Tibial nerve (tissue), 4 donors: ENCODE measurements at regions not wholly inside any gene's neighbourhood (a gene's known extent, or its start where the extent isn't known, plus 50 kb on each side); places are given as distances from the start of the nearest gene placed in this dataset.

ENCODE experiments used
- DNase-seq, 2 donors: peaks; one replicate each; pipeline ENCODE4 v3.0.0-alpha.2; 2019; ENCODE audit warnings: low spot score in 2 of 2
- H3K27ac ChIP-seq, 4 donors: fragments of 200-600 bp; sonication (generic) in 3 of 4; one replicate each; pipeline ENCODE4 v1.5.1; 2017 to 2019; ENCODE audit warnings: mild to moderate bottlenecking in 1 of 4
- H3K27me3 ChIP-seq, 2 donors: fragments of 200-600 bp; sonication (generic) in 1 of 2; one replicate each; pipeline versions ENCODE4 v1.5.1 to v1.6.0; 2017 to 2019
- H3K36me3 ChIP-seq, 3 donors: fragments of 200-600 bp; sonication (generic); one replicate each; pipeline ENCODE4 v1.5.1; 2018 to 2019
- H3K4me1 ChIP-seq, 4 donors: fragments of 200-600 bp; sonication (generic) in 3 of 4; one replicate each; pipeline ENCODE4 v1.5.1; 2017 to 2019
- H3K4me3 ChIP-seq, 4 donors: fragments of 200-600 bp; sonication (generic) in 3 of 4; one replicate each; pipeline ENCODE4 v1.5.1; 2017 to 2019; ENCODE audit warnings: mild to moderate bottlenecking in 1 of 4, moderate library complexity in 1 of 4
- H3K9me3 ChIP-seq, 4 donors: fragments of 200-600 bp; sonication (generic) in 3 of 4; one replicate each; pipeline ENCODE4 v1.5.1; 2017 to 2019
- EP300 ChIP-seq, 2 donors: sonication (generic); formaldehyde crosslinking; IDR thresholded peaks; one replicate each; pipeline ENCODE4 v1.6.1; 2017; ENCODE audit warnings: antibody characterized with exemption in 2 of 2, mild to moderate bottlenecking in 1 of 2
- POLR2A ChIP-seq, 2 donors: fragments of 450-650 bp; IDR thresholded peaks; one replicate each; pipeline ENCODE4 v1.6.1; 2017; ENCODE audit warnings: antibody characterized with exemption in 2 of 2, mild to moderate bottlenecking in 2 of 2, moderate library complexity in 2 of 2
- WGBS, 2 donors: methylation state at CpG; one replicate each; pipeline ENCODE4 v1.1.5; 2018; 5-methylcytosine and 5-hydroxymethylcytosine counted together
- TF ChIP-seq, protein P1 (sequence below), 5 experiments: fragments of 200-600 bp in 3 of 5; fragments of 450-650 bp in 2 of 5; sonication (generic) in 3 of 5; IDR thresholded peaks; one replicate each; pipeline ENCODE4 v1.5.1; 2016 to 2019; ENCODE audit warnings: antibody characterized with exemption in 5 of 5, mild to moderate bottlenecking in 3 of 5, moderate library complexity in 2 of 5

DNA sequence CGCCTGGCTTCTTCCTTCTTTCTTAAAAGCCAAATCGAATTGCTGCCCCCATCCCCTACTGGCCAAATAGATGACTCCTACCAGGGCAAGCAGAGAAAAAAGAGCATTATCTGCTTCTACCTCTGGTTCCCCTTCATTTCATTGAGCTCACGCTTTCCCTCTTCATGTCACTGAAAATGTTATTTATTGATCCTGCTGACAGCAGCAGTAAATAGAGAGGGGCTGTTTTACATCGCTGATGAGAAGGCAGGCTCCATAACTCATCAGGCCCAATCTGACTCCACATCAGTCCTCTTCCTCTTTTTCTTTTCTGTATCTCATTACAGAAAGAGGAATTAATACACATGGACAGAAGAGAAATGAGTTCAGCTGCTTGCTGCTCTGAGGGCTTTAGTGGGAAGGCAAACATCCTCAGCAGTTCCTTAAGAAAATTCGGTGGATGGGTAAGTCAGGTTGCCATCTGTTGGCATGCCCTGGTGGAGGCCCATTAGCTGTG lies 904.1 kb downstream of the KCNMA1 start:
- Histone ChIP-seq H3K9me3 (peaks cover 0 to 7% (median 0%) of the 10 kb centered on the region in 4 donors), H3K4me1 (peaks cover 0 to 2% (median 0%) of the 10 kb centered on the region in 4 donors), H3K36me3 (no peaks in the 10 kb centered on the region), H3K4me3 (no peak overlapping the region), H3K27me3 (no peaks in the 10 kb centered on the region), H3K27ac (no peak overlapping the region)
- no peak for DNase-seq
- TF ChIP-seq EP300 (IDR thresholded peaks at IDR 0.05), result no peak
- no peak for TF ChIP-seq POLR2A (IDR thresholded peaks at IDR 0.05)
- TF ChIP-seq, protein P1, sequence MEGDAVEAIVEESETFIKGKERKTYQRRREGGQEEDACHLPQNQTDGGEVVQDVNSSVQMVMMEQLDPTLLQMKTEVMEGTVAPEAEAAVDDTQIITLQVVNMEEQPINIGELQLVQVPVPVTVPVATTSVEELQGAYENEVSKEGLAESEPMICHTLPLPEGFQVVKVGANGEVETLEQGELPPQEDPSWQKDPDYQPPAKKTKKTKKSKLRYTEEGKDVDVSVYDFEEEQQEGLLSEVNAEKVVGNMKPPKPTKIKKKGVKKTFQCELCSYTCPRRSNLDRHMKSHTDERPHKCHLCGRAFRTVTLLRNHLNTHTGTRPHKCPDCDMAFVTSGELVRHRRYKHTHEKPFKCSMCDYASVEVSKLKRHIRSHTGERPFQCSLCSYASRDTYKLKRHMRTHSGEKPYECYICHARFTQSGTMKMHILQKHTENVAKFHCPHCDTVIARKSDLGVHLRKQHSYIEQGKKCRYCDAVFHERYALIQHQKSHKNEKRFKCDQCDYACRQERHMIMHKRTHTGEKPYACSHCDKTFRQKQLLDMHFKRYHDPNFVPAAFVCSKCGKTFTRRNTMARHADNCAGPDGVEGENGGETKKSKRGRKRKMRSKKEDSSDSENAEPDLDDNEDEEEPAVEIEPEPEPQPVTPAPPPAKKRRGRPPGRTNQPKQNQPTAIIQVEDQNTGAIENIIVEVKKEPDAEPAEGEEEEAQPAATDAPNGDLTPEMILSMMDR (IDR thresholded peaks at IDR 0.05), result no peak
- 84 to 87% methylated on average over 5 of the region's 5 CpGs for WGBS, 2 donors

- DNase-seq, result no peak
- Histone ChIP-seq H3K27ac (no peak overlapping the region), H3K36me3 (no peaks in the 10 kb centered on the region), H3K9me3 (peaks cover 0 to 7% (median 0%) of the 10 kb centered on the region in 4 donors), H3K4me3 (no peak overlapping the region), H3K27me3 (no peaks in the 10 kb centered on the region), H3K4me1 (no peaks in the 10 kb centered on the region)
- TF ChIP-seq, protein P1 (IDR thresholded peaks at IDR 0.05), result no peak
- TF ChIP-seq EP300 (IDR thresholded peaks at IDR 0.05) (no peak), POLR2A (IDR thresholded peaks at IDR 0.05) (no peak)
- 90 to 97% methylated on average over 3 of the region's 3 CpGs for WGBS, 2 donors
Observed at GRCh38 chr10:76732306-76732705, 905.3 kb downstream of the KCNMA1 start.

GRCh38 chr10:76729841-76730487 lies 907.6 kb downstream of the KCNMA1 start:
- H3K27me3 ChIP-seq, result no peaks in the 10 kb centered on the region
- no peak overlapping the region for H3K4me3 ChIP-seq
- H3K36me3 ChIP-seq, result no peaks in the 10 kb centered on the region
- H3K27ac ChIP-seq, result no peak overlapping the region
- TF ChIP-seq, protein P1 (IDR thresholded peaks at IDR 0.05), result no peak
- no peak for TF ChIP-seq POLR2A (IDR thresholded peaks at IDR 0.05)
- WGBS, 2 donors, result 69 to 79% methylated on average over 1 of the region's 1 CpG
- H3K4me1 ChIP-seq, result no peaks in the 10 kb centered on the region
- no peak for DNase-seq
- peaks cover 0 to 7% (median 0%) of the 10 kb centered on the region in 4 donors for H3K9me3 ChIP-seq

DNA sequence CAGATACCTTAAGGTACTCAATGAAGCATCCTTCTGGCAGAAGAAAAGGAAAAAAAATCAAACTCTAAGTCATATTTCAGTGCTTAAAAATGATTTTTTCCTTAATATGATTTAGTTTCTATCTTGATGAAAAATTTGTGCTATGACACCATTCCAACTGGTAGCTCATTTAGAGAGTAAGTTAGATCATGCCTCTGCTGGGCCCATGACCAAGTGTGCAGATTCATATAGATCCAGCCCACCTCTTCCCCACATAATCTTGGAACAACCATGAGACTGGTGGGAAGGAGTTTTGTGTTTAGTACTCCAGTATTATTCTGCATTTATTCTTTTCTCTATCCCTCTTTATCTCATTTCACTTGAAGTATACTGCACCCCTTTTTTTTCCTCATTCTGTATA lies 908.3 kb downstream of the KCNMA1 start:
- no peak for DNase-seq
- no peak overlapping the region for H3K4me3 ChIP-seq
- H3K27ac ChIP-seq, result no peak overlapping the region
- H3K27me3 ChIP-seq, result no peaks in the 10 kb centered on the region
- TF ChIP-seq POLR2A (IDR thresholded peaks at IDR 0.05), result no peak
- no peak for TF ChIP-seq EP300 (IDR thresholded peaks at IDR 0.05)
- no peaks in the 10 kb centered on the region for H3K36me3 ChIP-seq
- no peaks in the 10 kb centered on the region for H3K4me1 ChIP-seq
- H3K9me3 ChIP-seq, result peaks cover 0 to 7% (median 0%) of the 10 kb centered on the region in 4 donors

- 68 to 95% methylated on average over 2 of the region's 2 CpGs for WGBS, 2 donors
- Histone ChIP-seq H3K4me1 (no peaks in the 10 kb centered on the region), H3K36me3 (no peaks in the 10 kb centered on the region), H3K27me3 (no peaks in the 10 kb centered on the region), H3K4me3 (no peak overlapping the region), H3K27ac (no peak overlapping the region), H3K9me3 (peaks cover 0 to 7% (median 0%) of the 10 kb centered on the region in 4 donors)
- no peak for DNase-seq
- no peak for TF ChIP-seq POLR2A (IDR thresholded peaks at IDR 0.05)
Observed at GRCh38 chr10:76727038-76727437, 910.6 kb downstream of the KCNMA1 start.

GRCh38 chr10:76723844-76724243 lies 913.8 kb downstream of the KCNMA1 start:
- Histone ChIP-seq H3K36me3 (no peaks in the 10 kb centered on the region), H3K4me3 (no peak overlapping the region), H3K4me1 (no peaks in the 10 kb centered on the region), H3K27ac (no peak overlapping the region), H3K27me3 (no peaks in the 10 kb centered on the region), H3K9me3 (no peaks in the 10 kb centered on the region)
- WGBS, 2 donors, result 69 to 78% methylated on average over 9 of the region's 9 CpGs
- DNase-seq, result no peak
- TF ChIP-seq, protein P1 (IDR thresholded peaks at IDR 0.05), result no peak
- TF ChIP-seq EP300 (IDR thresholded peaks at IDR 0.05) (no peak), POLR2A (IDR thresholded peaks at IDR 0.05) (no peak)
